Spinal cord (tissue), 9 donors: ENCODE measurements at regions not wholly inside any gene's neighbourhood (a gene's known extent, or its start where the extent isn't known, plus 50 kb on each side); places are given as distances from the start of the nearest gene placed in this dataset.

Experiments used
- DNase-seq, 6 donors: peaks; one replicate each; pipeline versions ENCODE4 v3.0.0 to v3.0.0-alpha.2; 2013 to 2015; ENCODE audit warnings: low spot score in 6 of 6, low read depth in 4 of 6
- H3K27ac ChIP-seq: one replicate; pipeline ENCODE4 v1.5.1; 2013; ENCODE audit warnings: low read depth, low read length, control low read depth
- H3K27me3 ChIP-seq: one replicate; pipeline ENCODE4 v1.6.1; 2013; ENCODE audit warnings: low read length; ENCODE audit not compliant: control insufficient read depth, insufficient read depth
- H3K36me3 ChIP-seq: one replicate; pipeline ENCODE4 v1.6.1; 2013; ENCODE audit warnings: low read length; ENCODE audit not compliant: control insufficient read depth, insufficient read depth
- H3K4me1 ChIP-seq: one replicate; pipeline ENCODE4 v1.6.1; 2013; ENCODE audit warnings: low read length; ENCODE audit not compliant: control insufficient read depth, insufficient read depth
- H3K4me3 ChIP-seq: one replicate; pipeline ENCODE4 v1.5.1; 2013; ENCODE audit warnings: low read depth, low read length, control low read depth
- H3K9me3 ChIP-seq: one replicate; pipeline ENCODE4 v1.6.1; 2013; ENCODE audit warnings: low read length; ENCODE audit not compliant: control insufficient read depth, insufficient read depth
- WGBS: methylation state at CpG from one replicate; pipeline ENCODE4 v1.1.5; 2013; ENCODE audit warnings: missing lambda C conversion rate; ENCODE audit not compliant: insufficient coverage; 5-methylcytosine and 5-hydroxymethylcytosine counted together
- donor health status: healthy.

DNA sequence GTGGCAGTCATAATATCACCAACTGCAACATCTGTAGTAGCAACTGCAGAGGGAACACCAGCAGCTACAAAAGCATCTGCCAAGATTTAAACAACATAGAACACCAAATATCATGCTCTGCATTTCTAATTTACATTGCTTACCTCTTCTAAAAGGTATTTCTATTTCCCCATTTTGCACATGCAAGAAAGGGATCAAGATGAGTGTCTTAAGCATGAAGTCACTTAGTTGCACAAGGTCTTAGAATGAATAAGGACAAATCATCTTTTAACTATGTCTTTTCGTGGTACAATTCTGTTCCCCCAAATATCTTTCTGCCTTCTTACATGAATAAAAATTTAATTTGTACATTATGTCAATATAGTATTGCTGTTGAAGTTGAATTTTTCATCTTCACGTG, 1746.4 kb downstream of the EFNA5 start:
- Histone ChIP-seq H3K9me3 (no peaks in the 10 kb centered on the region), H3K27me3 (no peaks in the 10 kb centered on the region), H3K4me1 (no peaks in the 10 kb centered on the region), H3K36me3 (no peaks in the 10 kb centered on the region), H3K27ac (no peak overlapping the region), H3K4me3 (no peak overlapping the region)
- no CpG with 5 or more reads among the region's 2 CpGs for WGBS
- DNase-seq, result no peak

DNA sequence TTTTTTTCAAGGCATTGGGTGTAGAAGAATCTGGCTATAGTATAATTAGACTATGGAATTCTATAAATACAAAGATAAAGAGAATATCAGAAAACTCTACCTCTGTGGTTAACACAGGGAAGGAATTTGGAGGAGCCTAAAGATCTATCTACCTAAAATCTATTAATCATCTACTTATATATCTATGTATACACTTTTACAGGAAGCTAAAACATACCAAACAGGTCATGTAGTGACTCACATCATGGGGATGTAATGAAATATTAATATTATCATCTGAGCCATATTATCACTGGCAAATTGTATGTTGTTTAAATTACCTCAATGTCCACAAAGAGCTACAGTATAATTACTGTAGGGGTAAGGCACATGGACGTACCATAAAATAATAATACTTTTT, 1748.2 kb downstream of the EFNA5 start:
- DNase-seq, result no peak
- Histone ChIP-seq H3K4me1 (no peaks in the 10 kb centered on the region), H3K27me3 (no peaks in the 10 kb centered on the region), H3K4me3 (no peak overlapping the region), H3K36me3 (no peaks in the 10 kb centered on the region), H3K9me3 (no peaks in the 10 kb centered on the region), H3K27ac (no peak overlapping the region)
- no CpG with 5 or more reads among the region's 1 CpG for WGBS

DNA sequence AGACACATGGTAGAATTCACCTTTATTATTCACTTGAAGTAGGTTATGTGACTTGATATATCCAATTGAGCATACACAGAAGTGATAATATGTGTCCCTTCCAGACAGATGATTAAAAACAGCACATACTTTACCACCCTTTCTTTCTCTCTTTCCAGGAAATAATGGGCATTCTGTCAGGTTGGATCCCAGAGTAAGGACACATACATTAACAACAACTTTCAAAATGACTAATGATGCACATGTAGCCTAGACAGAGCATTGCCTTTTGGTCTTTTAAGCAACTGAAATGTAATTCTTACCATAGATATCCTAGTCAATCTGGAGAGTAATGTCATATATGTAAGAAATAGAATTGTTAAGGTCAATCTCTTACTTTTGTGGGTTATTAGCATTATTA, 1748.7 kb downstream of the EFNA5 start:
- no peaks in the 10 kb centered on the region for H3K27me3 ChIP-seq
- no peaks in the 10 kb centered on the region for H3K9me3 ChIP-seq
- H3K27ac ChIP-seq, result no peak overlapping the region
- H3K36me3 ChIP-seq, result no peaks in the 10 kb centered on the region
- no peak for DNase-seq
- no peaks in the 10 kb centered on the region for H3K4me1 ChIP-seq
- H3K4me3 ChIP-seq, result no peak overlapping the region

DNA sequence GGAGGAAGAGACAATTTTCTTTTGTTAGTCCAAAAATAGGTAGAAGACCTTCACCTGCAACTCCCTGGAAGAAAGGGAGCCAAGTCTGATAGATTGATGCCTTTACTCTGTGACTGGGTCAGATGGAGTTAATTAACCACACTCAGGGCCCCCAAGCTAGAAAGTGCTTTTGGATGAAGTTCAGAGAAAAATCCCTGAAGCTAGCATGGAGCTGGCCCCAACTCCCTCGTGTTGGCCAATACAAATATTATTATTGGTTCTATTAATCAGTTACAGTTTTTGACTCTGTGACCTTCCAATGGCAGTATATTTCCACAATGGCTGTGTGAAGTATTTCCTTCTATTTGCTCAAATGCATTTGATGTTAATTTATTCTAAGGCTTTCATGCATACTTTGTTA, 1753.5 kb downstream of the EFNA5 start:
- Histone ChIP-seq H3K27me3 (no peaks in the 10 kb centered on the region), H3K9me3 (no peaks in the 10 kb centered on the region), H3K4me3 (no peak overlapping the region), H3K27ac (no peak overlapping the region), H3K4me1 (no peaks in the 10 kb centered on the region), H3K36me3 (no peaks in the 10 kb centered on the region)
- no CpG with 5 or more reads among the region's 1 CpG for WGBS
- DNase-seq, result peak in 1 of 6 donors; percentile 41

DNA sequence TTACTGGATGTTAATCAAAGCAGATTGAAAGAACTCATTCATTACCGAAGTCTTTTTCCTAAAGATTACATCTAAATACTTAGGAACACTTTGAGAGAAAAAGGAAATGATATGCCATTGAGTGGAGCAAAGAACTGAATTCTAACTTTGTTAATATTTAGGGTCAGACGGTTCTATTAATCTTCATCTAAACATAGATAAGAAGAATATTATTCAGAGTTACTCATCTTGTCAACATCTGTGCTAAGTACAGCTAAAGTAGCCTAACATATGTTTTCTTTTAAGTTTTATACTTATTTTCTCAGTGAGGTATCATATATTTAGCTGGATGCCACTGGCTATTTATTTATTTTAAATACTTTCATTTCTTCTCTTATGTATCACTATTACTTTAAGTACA, 1763.7 kb downstream of the EFNA5 start:
- H3K36me3 ChIP-seq, result no peaks in the 10 kb centered on the region
- no peaks in the 10 kb centered on the region for H3K9me3 ChIP-seq
- no peak overlapping the region for H3K27ac ChIP-seq
- no peaks in the 10 kb centered on the region for H3K4me1 ChIP-seq
- no CpG with 5 or more reads among the region's 2 CpGs for WGBS
- H3K4me3 ChIP-seq, result no peak overlapping the region
- no peaks in the 10 kb centered on the region for H3K27me3 ChIP-seq
- no peak for DNase-seq

DNA sequence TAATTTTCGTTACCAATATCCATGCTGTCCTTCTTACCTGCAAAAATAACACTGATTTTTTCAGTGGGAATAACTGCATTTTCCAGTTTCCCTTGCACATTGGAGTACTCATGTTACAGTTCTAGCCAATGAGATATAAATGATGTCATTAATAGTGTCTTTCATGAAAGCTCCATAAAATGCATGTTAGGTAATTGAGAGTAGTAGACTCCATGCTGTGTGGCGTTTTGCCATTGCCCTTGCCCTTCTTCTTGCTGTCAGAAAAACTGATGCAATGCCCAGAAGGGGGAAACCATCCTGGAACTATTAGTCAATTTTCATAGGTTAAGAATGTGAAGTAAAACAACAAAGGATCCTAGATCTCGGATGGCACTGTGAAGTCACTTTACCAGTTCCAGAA, 1765.3 kb downstream of the EFNA5 start:
- Histone ChIP-seq H3K36me3 (no peaks in the 10 kb centered on the region), H3K4me1 (no peaks in the 10 kb centered on the region), H3K27ac (no peak overlapping the region), H3K4me3 (no peak overlapping the region), H3K27me3 (no peaks in the 10 kb centered on the region), H3K9me3 (no peaks in the 10 kb centered on the region)
- no peak for DNase-seq
- 89% methylated on average over 1 of the region's 3 CpGs for WGBS

DNA sequence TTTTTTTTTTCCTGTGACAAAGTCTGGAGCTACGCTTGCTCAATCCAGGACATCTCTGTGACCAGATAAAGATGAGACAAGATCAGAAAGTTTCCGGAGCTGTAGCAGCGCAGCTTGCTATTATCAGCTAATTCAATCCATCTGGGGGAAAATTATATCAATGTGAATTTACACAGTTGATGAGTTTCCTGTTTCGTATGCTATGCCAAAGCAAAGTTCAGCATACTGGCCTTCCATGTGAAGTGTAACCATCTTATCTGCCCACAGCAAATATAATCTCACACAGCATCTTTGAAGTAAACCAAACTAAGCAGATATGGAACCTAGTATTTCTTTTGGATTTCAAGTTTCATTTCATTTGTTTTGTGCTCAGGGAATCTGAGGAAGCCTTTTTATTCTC, 1767.7 kb downstream of the EFNA5 start:
- Histone ChIP-seq H3K9me3 (no peaks in the 10 kb centered on the region), H3K27me3 (no peaks in the 10 kb centered on the region), H3K27ac (no peak overlapping the region), H3K36me3 (no peaks in the 10 kb centered on the region), H3K4me3 (no peak overlapping the region), H3K4me1 (no peaks in the 10 kb centered on the region)
- DNase-seq, result no peak
- WGBS, result 60% methylated on average over 1 of the region's 4 CpGs

DNA sequence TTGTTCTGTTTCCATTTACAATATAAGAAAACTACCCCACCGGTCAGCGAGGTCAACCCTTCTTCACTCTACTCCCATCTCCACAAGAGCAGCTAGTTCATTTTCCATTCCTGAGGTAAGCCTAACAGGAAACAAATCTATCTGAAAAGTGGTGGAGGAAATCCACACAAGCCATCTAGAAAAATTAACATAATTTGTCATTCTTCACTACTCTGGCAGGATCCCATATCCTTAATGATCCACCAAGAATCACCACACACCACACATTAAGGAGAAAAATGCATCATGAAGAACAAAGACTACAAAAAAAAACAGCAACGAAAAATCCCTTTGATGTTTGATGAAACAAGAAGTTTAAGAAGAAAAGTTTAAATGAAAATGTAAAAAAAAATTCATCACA, 1771.0 kb downstream of the EFNA5 start:
- H3K27me3 ChIP-seq, result no peaks in the 10 kb centered on the region
- H3K4me3 ChIP-seq, result no peak overlapping the region
- no peak for DNase-seq
- WGBS, result no CpG with 5 or more reads among the region's 3 CpGs
- H3K27ac ChIP-seq, result no peak overlapping the region
- no peaks in the 10 kb centered on the region for H3K36me3 ChIP-seq
- no peaks in the 10 kb centered on the region for H3K9me3 ChIP-seq
- H3K4me1 ChIP-seq, result no peaks in the 10 kb centered on the region

DNA sequence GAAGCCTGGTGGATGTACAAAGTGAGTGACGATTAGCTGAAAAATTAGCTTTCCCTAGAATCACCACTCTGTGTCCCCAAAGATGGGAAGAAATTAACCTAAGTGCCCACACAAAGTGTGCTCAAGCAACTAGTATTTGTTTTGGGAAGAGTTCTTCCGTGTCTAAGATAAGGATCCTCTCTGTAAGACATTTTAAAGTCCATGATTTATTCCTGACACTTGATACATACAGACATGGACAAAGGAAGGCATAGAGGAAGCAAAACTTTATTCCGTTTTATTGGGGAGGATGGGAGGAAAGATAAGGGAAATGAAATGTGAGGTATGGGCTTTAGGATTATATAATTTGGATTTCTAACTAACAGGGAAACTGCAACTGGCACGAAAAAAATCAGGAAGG, 1772.6 kb downstream of the EFNA5 start:
- Histone ChIP-seq H3K36me3 (no peaks in the 10 kb centered on the region), H3K27me3 (no peaks in the 10 kb centered on the region), H3K4me1 (no peaks in the 10 kb centered on the region), H3K4me3 (no peak overlapping the region), H3K27ac (no peak overlapping the region), H3K9me3 (no peaks in the 10 kb centered on the region)
- WGBS, result no CpG with 5 or more reads among the region's 4 CpGs
- no peak for DNase-seq

DNA sequence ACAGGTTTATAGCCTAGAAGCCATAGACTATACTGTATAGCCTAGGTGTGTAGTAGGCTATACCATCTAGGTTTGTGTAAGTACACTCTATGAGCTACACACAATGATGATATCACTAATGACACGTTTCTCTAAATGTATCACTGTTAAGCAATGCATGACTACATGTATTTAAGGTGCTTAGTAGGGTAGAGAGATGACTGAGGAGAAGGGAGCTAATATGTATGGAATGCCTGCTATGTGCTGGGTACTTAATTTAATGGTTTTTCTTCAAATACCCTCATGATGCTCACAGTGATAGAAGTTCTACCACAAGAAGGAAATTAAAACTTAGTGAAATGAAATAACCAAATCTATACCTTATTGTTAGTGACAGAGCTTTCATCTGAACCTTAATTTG, 1785.5 kb downstream of the EFNA5 start:
- no peak for DNase-seq
- no peaks in the 10 kb centered on the region for H3K27me3 ChIP-seq
- no peak overlapping the region for H3K27ac ChIP-seq
- no peak overlapping the region for H3K4me3 ChIP-seq
- WGBS, result no CpG with 5 or more reads among the region's 1 CpG
- H3K36me3 ChIP-seq, result no peaks in the 10 kb centered on the region
- H3K9me3 ChIP-seq, result no peaks in the 10 kb centered on the region
- H3K4me1 ChIP-seq, result no peaks in the 10 kb centered on the region
